ENCODE measurements at regions not wholly inside any gene's neighbourhood (a gene's known extent, or its start where the extent isn't known, plus 50 kb on each side); places are given as distances from the start of the nearest gene placed in this dataset.

GRCh38 chr2:16125614-16126516 is 185.5 kb downstream of the MYCN start:
- no peak for DNase-seq

- DNase-seq: no peak
Measured at GRCh38 chr2:16124881-16125613, 184.7 kb downstream of the MYCN start.

GRCh38 chr2:16123856-16124780 is 183.8 kb downstream of the MYCN start:
- no peak for DNase-seq

GRCh38 chr2:16123421-16123820 is 183.1 kb downstream of the MYCN start:
- no peak for DNase-seq

GRCh38 chr2:16122556-16122955 is 182.2 kb downstream of the MYCN start:
- DNase-seq: no peak

GRCh38 chr2:16121986-16122390 is 181.6 kb downstream of the MYCN start:
- DNase-seq: no peak

- DNase-seq: no peak
Measured at GRCh38 chr2:16121231-16121985, 181.1 kb downstream of the MYCN start.

- no peak for DNase-seq
Measured at GRCh38 chr2:16120591-16121180, 180.3 kb downstream of the MYCN start.

GRCh38 chr2:16119741-16120140 is 179.4 kb downstream of the MYCN start:
- no peak for DNase-seq

GRCh38 chr2:16118611-16119590 is 178.6 kb downstream of the MYCN start:
- DNase-seq: no peak

GRCh38 chr2:16117791-16118610 is 177.7 kb downstream of the MYCN start:
- no peak for DNase-seq

GRCh38 chr2:16117021-16117700 is 176.8 kb downstream of the MYCN start:
- DNase-seq: no peak

- DNase-seq: no peak
Measured at GRCh38 chr2:16115881-16116830, 175.8 kb downstream of the MYCN start.

- DNase-seq: no peak
Measured at GRCh38 chr2:16115291-16115690, 174.9 kb downstream of the MYCN start.

- DNase-seq: no peak
Measured at GRCh38 chr2:16114836-16115235, 174.5 kb downstream of the MYCN start.

GRCh38 chr2:16114070-16114469 is 173.7 kb downstream of the MYCN start:
- DNase-seq: no peak

GRCh38 chr2:16113568-16113967 is 173.2 kb downstream of the MYCN start:
- DNase-seq: no peak
